GM12878 (cell line): ENCODE measurements at regions not wholly inside any gene's neighbourhood (a gene's known extent, or its start where the extent isn't known, plus 50 kb on each side); places are given as distances from the start of the nearest gene placed in this dataset.

Source experiments
- ATAC-seq: fragments of 200-7000 bp; cut with Tn5 transposase; 3 replicates; pipeline ENCODE4 v1.9.1; 2020; ENCODE audit warnings: mild to moderate bottlenecking, moderate library complexity
- BruUV-seq: library from RNA; stranded (reverse); fragments of 400-500 nt; replicated peaks from 2 replicates; lab custom pipeline; 2021; lab: Mats Ljungman, UMichigan
- CTCF ChIA-PET: fragments of 300-600 bp; sonication (Branson Sonifier 250); formaldehyde crosslinking; extraction: SDS; loops from one replicate; lab custom pipeline; 2021; ENCODE audit warnings: inconsistent platforms; lab: Yijun Ruan, JAX
- POLR2A ChIA-PET: fragments of 350-600 bp; formaldehyde crosslinking; extraction: SDS; loops from one replicate; lab custom pipeline; 2021; ENCODE audit warnings: inconsistent platforms; lab: Charles Lee
- RAD21 ChIA-PET: fragments of 300-600 bp; sonication (Branson Sonifier 250); formaldehyde crosslinking; loops from one replicate; lab custom pipeline; 2023; ENCODE audit warnings: antibody characterized with exemption; ENCODE audit not compliant: unreplicated experiment; lab: Charles Lee
- SMC1A ChIA-PET: fragments of 300-600 bp; sonication (Branson Sonifier 250); formaldehyde crosslinking; loops from one replicate; lab custom pipeline; 2023; ENCODE audit not compliant: unreplicated experiment, uncharacterized antibody; lab: Charles Lee
- DNase-seq: peaks from one replicate; pipeline ENCODE4 v3.0.0-alpha.2; 2011; ENCODE audit warnings: low read depth, low spot score
- FAIRE-seq: peaks from 3 replicates; lab custom pipeline; 2011; peaks lifted over from hg19 to GRCh38; lab: Jason Lieb, UNC
- H2AFZ ChIP-seq: 2 replicates; pipeline ENCODE4 v1.6.0; 2011; ENCODE audit warnings: low read depth, low read length, control low read depth; ENCODE audit not compliant: control insufficient read depth
- H3K27ac ChIP-seq: 2 replicates; pipeline ENCODE4 v1.5.1; 2011; ENCODE audit warnings: control low read depth; ENCODE audit not compliant: control insufficient read depth, insufficient read depth
- H3K27me3 ChIP-seq, 2 experiments: replicated peaks in 1 of 2; 2 replicates each; pipeline versions ENCODE4 v1.6.0 to v1.6.1; 2011; ENCODE audit warnings: low read length in 1 of 2; ENCODE audit not compliant: control insufficient read depth in 2 of 2, insufficient read depth in 2 of 2
- H3K36me3 ChIP-seq, 2 experiments: 2 replicates each; pipeline ENCODE4 v1.5.1; 2011; ENCODE audit warnings: low read length in 1 of 2; ENCODE audit not compliant: control insufficient read depth in 2 of 2, insufficient read depth in 2 of 2
- H3K4me1 ChIP-seq: 2 replicates; pipeline ENCODE4 v1.6.1; 2011; ENCODE audit warnings: mild to moderate bottlenecking, low read length, moderate library complexity, mixed read lengths; ENCODE audit not compliant: control insufficient read depth, insufficient read depth
- H3K4me2 ChIP-seq: 2 replicates; pipeline ENCODE4 v1.6.0; 2011; ENCODE audit warnings: control low read depth; ENCODE audit not compliant: control insufficient read depth, insufficient read depth
- H3K4me3 ChIP-seq: fragments of 200-600 bp; sonication (generic); 2 replicates; pipeline ENCODE4 v1.5.1; 2016
- H3K79me2 ChIP-seq: 2 replicates; pipeline ENCODE4 v1.6.0; 2011; ENCODE audit warnings: low read length; ENCODE audit not compliant: control insufficient read depth, insufficient read depth
- H3K9ac ChIP-seq: 2 replicates; pipeline ENCODE4 v1.8.0; 2011; ENCODE audit warnings: low read length, control low read depth, mixed read lengths; ENCODE audit not compliant: control insufficient read depth, insufficient read depth
- H3K9me3 ChIP-seq: replicated peaks from 3 replicates; pipeline ENCODE4 v1.5.1; 2011; ENCODE audit warnings: mild to moderate bottlenecking, low read length; ENCODE audit not compliant: control insufficient read depth, insufficient read depth
- H4K20me1 ChIP-seq: 2 replicates; pipeline ENCODE4 v1.6.0; 2011; ENCODE audit not compliant: control insufficient read depth, insufficient read depth
- HCFC1 ChIP-seq: fragments of 150-350 bp; IDR thresholded peaks from 2 replicates; pipeline ENCODE4 v1.6.1; 2014; ENCODE audit warnings: low read length
- KAT2A ChIP-seq: conservative IDR thresholded peaks from 2 replicates; pipeline ENCODE4 v1.6.1; 2011; ENCODE audit warnings: low read depth, low read length; ENCODE audit not compliant: control insufficient read depth
- LARP7 ChIP-seq: fragments of 450-650 bp; IDR thresholded peaks from 2 replicates; pipeline ENCODE4 v1.6.1; 2017; ENCODE audit warnings: mild to moderate bottlenecking
- MAX ChIP-seq: IDR thresholded peaks from 2 replicates; pipeline ENCODE4 v1.6.1; 2012; ENCODE audit warnings: low read depth, low read length, improper control_type of control experiment
- MYC ChIP-seq: IDR thresholded peaks from 2 replicates; pipeline ENCODE4 v1.6.1; 2011; ENCODE audit warnings: mild to moderate bottlenecking, low read length, moderate library complexity, inconsistent platforms; ENCODE audit not compliant: insufficient read depth, insufficient replicate concordance, insufficient read length, severe bottlenecking
- RBBP5 ChIP-seq: fragments of 200-600 bp; sonication (generic); conservative IDR thresholded peaks from 2 replicates; pipeline ENCODE4 v1.6.1; 2016
- SMAD1 ChIP-seq: fragments of 450-650 bp; IDR thresholded peaks from 2 replicates; pipeline ENCODE4 v1.6.1; 2018; ENCODE audit warnings: mild to moderate bottlenecking, low read depth; ENCODE audit not compliant: partially characterized antibody
- SP1 ChIP-seq: IDR thresholded peaks from one replicate; pipeline ENCODE4 v1.6.1; 2011; ENCODE audit warnings: low read depth, low read length
- SREBF2 ChIP-seq: IDR thresholded peaks from 2 replicates; pipeline ENCODE4 v1.6.1; 2012; ENCODE audit warnings: mild to moderate bottlenecking, low read length
- TCF7 ChIP-seq: IDR thresholded peaks from 2 replicates; pipeline ENCODE4 v1.6.1; 2014; ENCODE audit warnings: antibody characterized with exemption, borderline replicate concordance
- WRNIP1 ChIP-seq: IDR thresholded peaks from 2 replicates; pipeline ENCODE4 v1.6.1; 2011; ENCODE audit warnings: low read depth, low read length, improper control_type of control experiment, borderline replicate concordance
- WGBS: methylation state at CpG from one replicate; pipeline ENCODE4 v1.1.6; 2016; ENCODE audit warnings: low lambda C conversion rate; ENCODE audit not compliant: insufficient replicate concordance, insufficient coverage; ENCODE audit errors: missing lambda C conversion rate; 5-methylcytosine and 5-hydroxymethylcytosine counted together
- in situ Hi-C: fragments of 300-500 bp; cut with MboI; formaldehyde crosslinking; loops from 9 replicates; pipeline ENCODE4 v1.14.3; 2018; ENCODE audit warnings: mixed read lengths
- intact Hi-C: fragments of 100-400 bp; cut with micrococcal nuclease; formaldehyde crosslinking; loops from one replicate; pipeline ENCODE4 v1.14.2; 2022; ENCODE audit not compliant: unreplicated experiment

DNA sequence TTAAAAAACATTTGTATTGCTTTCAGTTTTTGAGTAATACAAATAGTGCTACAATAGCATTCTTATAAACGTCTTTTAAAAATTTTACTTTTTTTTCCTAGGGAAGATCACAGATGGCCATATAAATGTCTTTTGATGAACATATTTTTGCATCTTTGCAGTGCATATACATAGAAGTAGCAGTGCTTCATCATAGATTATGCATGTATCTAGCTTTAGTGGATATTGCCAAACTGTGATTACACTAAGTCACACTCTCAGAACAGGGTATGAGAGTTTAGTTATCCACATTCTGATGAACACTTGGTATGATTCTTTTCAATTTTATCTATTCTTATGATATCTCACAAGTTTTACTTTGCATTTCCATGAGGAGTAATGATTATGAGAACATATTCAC, 99.8 kb upstream of the ASCC3 start:
- H4K20me1 ChIP-seq: no peaks in the 10 kb centered on the region
- H3K4me1 ChIP-seq: no peaks in the 10 kb centered on the region
- TF ChIP-seq WRNIP1 (no peak), LARP7 (no peak), MAX (no peak), SREBF2 (no peak), RBBP5 (no peak), KAT2A (no peak)
- WGBS: 71% methylated on average over 1 of the region's 1 CpG
- no peaks in the 10 kb centered on the region for H3K27me3 ChIP-seq
- H3K27ac ChIP-seq: no peak overlapping the region
- no peaks in the 10 kb centered on the region for H3K9me3 ChIP-seq
- H3K4me2 ChIP-seq: no peak overlapping the region
- FAIRE-seq (no peak), DNase-seq (no peak), ATAC-seq (no peak)
- no peak overlapping the region for H3K4me3 ChIP-seq
- SMC1A ChIA-PET: interaction anchor here (1.0 kb wide), 1 partner anchor 13 kb away, joined by 4 read pairs; no protein-coding TSS in a partner anchor
- RAD21 ChIA-PET: no interaction called here
- in situ Hi-C loops (no loop called here), intact Hi-C loops (no loop called here)
- POLR2A ChIA-PET: no interaction called here
- CTCF ChIA-PET: interaction anchor here (1.6 kb wide), 1 partner anchor 16 kb away, joined by 3 read pairs; no protein-coding TSS in a partner anchor
- H3K36me3 ChIP-seq: no peaks in the 10 kb centered on the region
- BruUV-seq: no TSS peak
- H3K9ac ChIP-seq: no peak overlapping the region
- no peak overlapping the region for H2AFZ ChIP-seq
- H3K79me2 ChIP-seq: no peaks in the 10 kb centered on the region

DNA sequence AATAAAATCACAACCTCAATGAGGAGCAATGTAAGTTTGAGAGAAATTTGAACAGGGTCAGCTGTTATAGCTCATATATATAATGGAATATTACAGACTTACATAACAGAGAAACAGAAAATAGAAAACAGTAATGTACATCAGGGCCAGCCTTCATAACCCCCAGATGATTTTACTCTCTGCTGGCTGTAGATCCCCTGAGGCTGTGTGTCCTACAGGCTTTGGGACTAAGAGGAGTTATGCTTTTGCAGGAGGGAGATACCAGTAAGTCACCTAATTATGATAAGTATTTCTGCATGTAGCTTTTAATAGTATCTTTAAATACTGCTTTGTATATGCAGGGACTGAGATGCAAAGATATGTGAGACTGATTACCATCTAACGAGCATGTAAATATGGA, 105.8 kb upstream of the ASCC3 start:
- Histone ChIP-seq H4K20me1 (no peaks in the 10 kb centered on the region), H2AFZ (no peak overlapping the region), H3K4me3 (no peak overlapping the region; the same call in 1 of the 2 replicates), H3K36me3 (no peaks in the 10 kb centered on the region), H3K4me2 (no peak overlapping the region), H3K79me2 (no peaks in the 10 kb centered on the region), H3K9me3 (no peaks in the 10 kb centered on the region), H3K27ac (no peak overlapping the region), H3K9ac (no peak overlapping the region), H3K4me1 (no peaks in the 10 kb centered on the region), H3K27me3 (no peaks in the 10 kb centered on the region)
- DNase-seq (no peak), ATAC-seq (no peak), FAIRE-seq (no peak)
- intact Hi-C loops: no loop called here
- ChIA-PET POLR2A (no interaction called here), CTCF (no interaction called here), RAD21 (no interaction called here), SMC1A (no interaction called here)
- in situ Hi-C loops: no loop called here
- 0% methylated on average over 1 of the region's 1 CpG for WGBS
- TF ChIP-seq MYC (no peak), HCFC1 (no peak), SP1 (no peak), SMAD1 (no peak), TCF7 (no peak)
- no TSS peak for BruUV-seq
